NT2/D1 (cell line): ENCODE measurements at regions not wholly inside any gene's neighbourhood (a gene's known extent, or its start where the extent isn't known, plus 50 kb on each side); places are given as distances from the start of the nearest gene placed in this dataset.

Experiments used
- DNase-seq: peaks from one replicate; pipeline ENCODE4 v3.0.0-alpha.2; 2011; ENCODE audit warnings: low read depth, low spot score
- H3K27me3 ChIP-seq: 2 replicates; pipeline ENCODE4 v1.6.0; 2011; ENCODE audit warnings: mild to moderate bottlenecking; ENCODE audit not compliant: insufficient read length, insufficient read depth
- H3K36me3 ChIP-seq: 2 replicates; pipeline ENCODE4 v1.6.1; 2011; ENCODE audit warnings: mild to moderate bottlenecking, low read length, mixed read lengths; ENCODE audit not compliant: insufficient read depth, insufficient read length
- H3K4me1 ChIP-seq: 2 replicates; pipeline ENCODE4 v1.5.1; 2011; ENCODE audit not compliant: insufficient read depth, insufficient read length
- H3K4me3 ChIP-seq: 2 replicates; pipeline ENCODE4 v1.5.1; 2011; ENCODE audit warnings: low read depth; ENCODE audit not compliant: insufficient read length
- H3K9ac ChIP-seq: 2 replicates; pipeline ENCODE4 v1.6.0; 2011; ENCODE audit warnings: low read depth; ENCODE audit not compliant: insufficient read length
- H3K9me3 ChIP-seq: 2 replicates; pipeline ENCODE4 v1.5.1; 2011; ENCODE audit warnings: mild to moderate bottlenecking, low read length; ENCODE audit not compliant: insufficient read depth
- SUZ12 ChIP-seq: IDR thresholded peaks from 2 replicates; pipeline ENCODE4 v1.6.1; 2011; ENCODE audit not compliant: insufficient read length, insufficient read depth; ENCODE audit errors: extremely low read depth
- YY1 ChIP-seq: IDR thresholded peaks from 2 replicates; pipeline ENCODE4 v1.6.1; 2011; ENCODE audit not compliant: insufficient read length, insufficient read depth
- ZNF274 ChIP-seq: IDR thresholded peaks from 2 replicates; pipeline ENCODE4 v1.6.1; 2011; ENCODE audit warnings: mild to moderate bottlenecking, low read depth, low read length

DNA sequence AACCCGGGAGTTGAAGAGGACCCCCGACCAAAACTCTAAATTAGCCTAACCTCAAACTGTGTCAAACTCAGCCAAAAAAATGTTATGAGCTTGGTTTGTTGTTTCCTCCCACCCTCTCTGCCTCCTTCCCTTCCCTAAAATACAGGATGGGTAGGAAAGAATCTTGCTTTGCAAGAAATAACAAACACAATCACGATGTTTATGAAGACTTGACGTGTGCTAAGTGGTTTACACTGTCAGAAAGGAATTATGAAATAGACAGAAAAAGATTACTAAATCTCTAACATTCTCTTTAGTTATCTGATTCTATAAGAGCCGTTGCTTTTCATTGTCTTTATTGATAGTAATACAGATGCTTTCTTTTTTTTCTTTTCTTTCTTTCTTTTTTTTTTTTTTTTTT lies 285.1 kb downstream of the BMP7 start:
- TF ChIP-seq ZNF274 = no peak
- TF ChIP-seq SUZ12 = no peak
- TF ChIP-seq YY1 = no peak
- H3K4me1 ChIP-seq = no peaks in the 10 kb centered on the region
- no peaks in the 10 kb centered on the region for H3K36me3 ChIP-seq
- DNase-seq = no peak
- no peak overlapping the region for H3K9ac ChIP-seq
- H3K9me3 ChIP-seq = peaks cover 23% of the 10 kb centered on the region; the same call in 1 of the 2 replicates
- no peaks in the 10 kb centered on the region for H3K27me3 ChIP-seq
- H3K4me3 ChIP-seq = no peak overlapping the region

DNA sequence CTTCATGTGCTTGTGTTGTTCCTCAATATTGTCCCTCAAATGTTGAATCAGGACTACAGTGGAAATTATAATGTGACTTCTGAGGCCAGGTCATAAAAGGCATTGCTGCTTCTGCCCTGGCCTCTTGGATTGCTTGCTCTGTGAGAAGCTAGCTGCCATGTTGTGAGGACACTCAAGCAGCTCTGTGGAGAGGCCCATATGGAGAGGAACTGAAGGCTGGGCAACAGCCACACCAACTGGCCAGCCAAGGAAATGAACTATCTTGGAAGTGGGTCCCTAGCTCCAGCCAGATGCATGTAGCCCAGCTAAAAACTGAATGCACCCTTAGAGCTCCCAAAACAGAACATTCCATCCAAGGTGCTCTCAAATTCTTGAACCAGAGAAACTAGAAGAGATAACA lies 282.6 kb downstream of the BMP7 start:
- Histone ChIP-seq H3K36me3 (no peaks in the 10 kb centered on the region), H3K4me3 (no peak overlapping the region), H3K9ac (no peak overlapping the region), H3K4me1 (no peaks in the 10 kb centered on the region), H3K27me3 (peaks cover 5% of the 10 kb centered on the region), H3K9me3 (peaks cover 23% of the 10 kb centered on the region; the same call in 1 of the 2 replicates)
- DNase-seq = no peak
- TF ChIP-seq ZNF274 (no peak), YY1 (peak; percentile 41), SUZ12 (no peak)

DNA sequence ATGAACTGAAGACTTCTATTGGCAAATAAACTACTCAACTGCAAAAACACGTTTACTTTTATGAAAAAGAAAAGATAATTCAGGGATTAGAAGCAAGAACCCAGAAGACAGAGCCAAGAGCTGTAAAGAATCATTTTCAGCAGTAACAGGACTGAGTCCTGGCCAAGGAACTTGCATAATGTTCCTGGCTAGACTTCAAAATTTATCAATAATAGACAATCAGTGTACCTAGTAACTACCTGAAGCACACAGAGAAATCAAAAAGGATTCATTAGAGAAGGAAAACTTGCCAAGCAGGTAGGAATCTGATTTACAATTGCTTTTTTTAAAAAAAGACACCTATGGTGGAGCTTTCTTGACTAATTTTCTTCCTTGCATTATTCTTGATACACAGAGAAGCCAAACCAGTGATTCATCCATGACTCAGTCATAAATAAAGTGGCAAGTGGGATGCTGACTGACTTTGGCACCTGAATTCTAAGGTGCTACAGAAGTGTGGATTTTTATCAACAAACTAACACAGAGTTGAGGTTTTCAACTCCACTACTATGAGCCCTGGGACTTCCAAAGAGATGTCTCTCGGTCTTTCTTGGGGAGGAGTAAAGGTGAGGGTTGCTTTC lies 281.3 kb downstream of the BMP7 start:
- H3K27me3 ChIP-seq = peaks cover 5% of the 10 kb centered on the region
- no peak overlapping the region for H3K9ac ChIP-seq
- H3K4me3 ChIP-seq = no peak overlapping the region
- H3K36me3 ChIP-seq = no peaks in the 10 kb centered on the region
- TF ChIP-seq SUZ12 (no peak), ZNF274 (no peak), YY1 (no peak)
- no peaks in the 10 kb centered on the region for H3K4me1 ChIP-seq
- DNase-seq = no peak
- peaks cover 23% of the 10 kb centered on the region; the same call in 1 of the 2 replicates for H3K9me3 ChIP-seq

DNA sequence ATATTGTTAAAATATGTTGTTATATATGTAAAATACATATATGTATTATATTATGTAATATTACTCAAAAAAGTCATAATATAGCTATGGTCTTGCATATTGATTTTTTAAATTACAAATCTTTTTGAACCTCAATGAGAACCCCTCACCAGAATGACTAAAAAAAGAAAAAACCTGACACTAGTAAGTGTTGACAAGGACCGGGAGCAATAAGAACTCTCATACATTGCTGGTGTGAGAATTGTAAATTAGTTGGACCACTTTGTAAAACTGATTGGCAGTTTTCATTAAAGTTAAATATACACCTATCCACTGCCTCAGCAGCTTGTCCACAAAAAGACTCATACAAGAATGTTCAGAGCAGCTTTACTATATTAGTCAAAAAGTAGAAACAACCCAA lies 280.0 kb downstream of the BMP7 start:
- H3K4me1 ChIP-seq = no peaks in the 10 kb centered on the region
- no peak overlapping the region for H3K4me3 ChIP-seq
- TF ChIP-seq YY1 (no peak), SUZ12 (no peak), ZNF274 (no peak)
- peaks cover 23% of the 10 kb centered on the region; the same call in 1 of the 2 replicates for H3K9me3 ChIP-seq
- H3K36me3 ChIP-seq = no peaks in the 10 kb centered on the region
- no peak for DNase-seq
- H3K27me3 ChIP-seq = peaks cover 8% of the 10 kb centered on the region
- H3K9ac ChIP-seq = no peak overlapping the region

DNA sequence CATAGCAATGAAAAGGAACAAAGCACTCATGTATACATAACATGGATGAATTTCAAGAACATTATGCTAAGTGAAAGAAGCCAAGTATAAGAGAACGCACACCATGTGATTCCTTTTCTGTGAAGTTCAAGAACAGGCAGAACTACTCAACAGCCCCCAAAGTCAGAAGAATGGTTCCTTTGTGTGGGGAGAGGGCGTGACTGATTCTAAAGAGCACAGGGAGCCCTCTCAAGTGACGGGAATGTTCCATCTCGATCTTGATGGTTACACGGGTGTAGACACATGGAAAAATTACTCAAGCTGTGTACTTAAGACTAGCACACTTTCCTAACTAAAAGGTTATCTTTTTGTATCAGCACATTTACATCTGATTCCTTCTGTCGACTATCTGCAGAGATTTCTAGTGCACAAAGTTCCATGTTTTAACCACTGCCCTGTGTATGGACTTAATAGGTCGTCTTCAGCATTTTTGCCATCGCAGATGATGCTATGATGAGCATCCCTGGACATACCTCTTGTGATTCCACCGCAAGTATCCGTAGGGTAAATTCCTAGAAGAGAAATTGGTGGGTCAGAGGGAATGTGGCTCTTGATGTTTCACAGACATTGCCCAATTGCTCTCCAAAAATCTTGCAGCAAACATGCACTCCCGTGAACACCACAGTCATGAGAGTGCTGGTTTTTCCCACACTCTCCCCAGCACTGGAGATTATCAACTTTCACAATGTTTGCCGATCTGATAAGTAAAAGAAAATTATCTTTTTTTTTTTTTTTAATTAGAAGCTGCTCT lies 279.3 kb downstream of the BMP7 start:
- no peak for DNase-seq
- no peaks in the 10 kb centered on the region for H3K4me1 ChIP-seq
- H3K9ac ChIP-seq = no peak overlapping the region
- TF ChIP-seq ZNF274 = no peak
- TF ChIP-seq SUZ12 = no peak
- no peak for TF ChIP-seq YY1
- H3K27me3 ChIP-seq = peaks cover 8% of the 10 kb centered on the region
- H3K9me3 ChIP-seq = peaks cover 23% of the 10 kb centered on the region; the same call in 1 of the 2 replicates
- no peak overlapping the region for H3K4me3 ChIP-seq
- no peaks in the 10 kb centered on the region for H3K36me3 ChIP-seq

DNA sequence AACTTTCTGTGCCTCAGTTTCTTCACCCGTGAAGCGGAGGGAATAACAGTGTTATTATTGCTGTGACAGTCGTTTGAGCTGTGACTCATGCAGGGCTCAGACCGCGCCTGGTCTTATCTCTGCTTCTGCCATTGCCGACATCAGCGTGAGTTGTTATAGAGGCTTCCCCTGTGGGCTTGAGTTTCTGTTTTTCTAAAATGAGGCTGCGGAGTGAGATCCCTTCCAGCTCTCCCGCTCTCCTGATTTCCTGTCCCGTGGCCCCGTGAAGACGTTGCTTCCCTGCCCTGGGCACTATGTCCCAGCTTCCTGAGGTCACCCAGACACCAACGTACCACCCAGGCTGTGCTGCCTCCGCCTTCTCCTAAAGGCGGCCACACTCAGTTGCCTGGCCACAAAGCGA lies 278.5 kb downstream of the BMP7 start:
- Histone ChIP-seq H3K9ac (no peak overlapping the region), H3K4me3 (no peak overlapping the region), H3K36me3 (no peaks in the 10 kb centered on the region), H3K27me3 (peaks cover 8% of the 10 kb centered on the region), H3K4me1 (no peaks in the 10 kb centered on the region), H3K9me3 (peaks cover 23% of the 10 kb centered on the region; the same call in 1 of the 2 replicates)
- no peak for DNase-seq
- TF ChIP-seq SUZ12 (no peak), ZNF274 (no peak), YY1 (no peak)

DNA sequence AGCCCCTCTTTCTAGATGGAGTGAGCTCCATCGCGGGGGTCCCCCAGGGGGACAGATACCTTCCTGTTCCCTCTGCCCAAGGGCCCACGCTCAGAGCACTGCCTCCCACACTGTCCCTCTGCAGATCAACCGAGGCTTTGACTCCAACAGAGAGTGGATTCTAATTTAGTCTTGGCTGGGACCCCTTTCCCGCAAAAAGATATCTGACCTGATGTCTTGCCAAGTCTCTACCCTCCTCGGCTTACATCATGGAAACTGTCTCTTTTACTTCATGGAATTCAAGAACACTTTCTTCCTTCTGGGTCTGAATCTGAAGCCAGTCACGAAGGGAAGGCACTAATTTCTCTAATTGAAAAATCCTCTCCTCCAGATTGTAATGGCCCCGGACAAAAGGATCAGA lies 278.0 kb downstream of the BMP7 start:
- no peak for DNase-seq
- no peaks in the 10 kb centered on the region for H3K4me1 ChIP-seq
- no peak overlapping the region for H3K4me3 ChIP-seq
- TF ChIP-seq YY1 (no peak), SUZ12 (no peak), ZNF274 (no peak)
- peaks cover 22% of the 10 kb centered on the region; the same call in 1 of the 2 replicates for H3K9me3 ChIP-seq
- H3K36me3 ChIP-seq = no peaks in the 10 kb centered on the region
- peaks cover 8% of the 10 kb centered on the region for H3K27me3 ChIP-seq
- no peak overlapping the region for H3K9ac ChIP-seq
